ENCODE measurements at regions not wholly inside any gene's neighbourhood (a gene's known extent, or its start where the extent isn't known, plus 50 kb on each side); places are given as distances from the start of the nearest gene placed in this dataset.

GRCh38 chr5:35561396-35561795, 56.3 kb upstream of the SPEF2 start:
- TF ChIP-seq POLR2A (IDR thresholded peaks at IDR 0.05) (no peak), POLR2AphosphoS5 (IDR thresholded peaks at IDR 0.05) (no peak)
- TF ChIP-seq, protein P1, sequence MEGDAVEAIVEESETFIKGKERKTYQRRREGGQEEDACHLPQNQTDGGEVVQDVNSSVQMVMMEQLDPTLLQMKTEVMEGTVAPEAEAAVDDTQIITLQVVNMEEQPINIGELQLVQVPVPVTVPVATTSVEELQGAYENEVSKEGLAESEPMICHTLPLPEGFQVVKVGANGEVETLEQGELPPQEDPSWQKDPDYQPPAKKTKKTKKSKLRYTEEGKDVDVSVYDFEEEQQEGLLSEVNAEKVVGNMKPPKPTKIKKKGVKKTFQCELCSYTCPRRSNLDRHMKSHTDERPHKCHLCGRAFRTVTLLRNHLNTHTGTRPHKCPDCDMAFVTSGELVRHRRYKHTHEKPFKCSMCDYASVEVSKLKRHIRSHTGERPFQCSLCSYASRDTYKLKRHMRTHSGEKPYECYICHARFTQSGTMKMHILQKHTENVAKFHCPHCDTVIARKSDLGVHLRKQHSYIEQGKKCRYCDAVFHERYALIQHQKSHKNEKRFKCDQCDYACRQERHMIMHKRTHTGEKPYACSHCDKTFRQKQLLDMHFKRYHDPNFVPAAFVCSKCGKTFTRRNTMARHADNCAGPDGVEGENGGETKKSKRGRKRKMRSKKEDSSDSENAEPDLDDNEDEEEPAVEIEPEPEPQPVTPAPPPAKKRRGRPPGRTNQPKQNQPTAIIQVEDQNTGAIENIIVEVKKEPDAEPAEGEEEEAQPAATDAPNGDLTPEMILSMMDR (IDR thresholded peaks at IDR 0.05) = no peak
